ENCODE measurements at regions not wholly inside any gene's neighbourhood (a gene's known extent, or its start where the extent isn't known, plus 50 kb on each side); places are given as distances from the start of the nearest gene placed in this dataset.

DNA sequence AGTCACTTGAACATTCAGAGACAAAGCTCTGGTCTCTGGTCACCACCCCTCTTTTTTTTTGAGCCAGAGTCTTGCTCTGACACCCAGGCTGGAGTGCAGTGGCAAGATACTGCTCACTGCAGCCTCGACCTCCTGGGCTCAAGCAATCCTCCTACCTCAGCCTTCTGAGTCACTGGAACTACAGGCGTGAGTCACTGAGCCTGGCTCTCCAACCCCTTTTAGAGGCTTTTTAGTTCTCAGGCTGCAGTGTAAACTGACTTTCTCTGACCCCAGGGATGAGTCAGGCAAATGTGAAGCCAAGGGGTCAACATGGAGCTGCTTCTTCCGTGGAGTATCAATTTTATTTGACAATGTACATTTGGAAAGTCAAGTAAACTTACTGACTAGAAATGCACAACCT is 229.2 kb downstream of the PTTG2 start:
- no peak for DNase-seq

DNA sequence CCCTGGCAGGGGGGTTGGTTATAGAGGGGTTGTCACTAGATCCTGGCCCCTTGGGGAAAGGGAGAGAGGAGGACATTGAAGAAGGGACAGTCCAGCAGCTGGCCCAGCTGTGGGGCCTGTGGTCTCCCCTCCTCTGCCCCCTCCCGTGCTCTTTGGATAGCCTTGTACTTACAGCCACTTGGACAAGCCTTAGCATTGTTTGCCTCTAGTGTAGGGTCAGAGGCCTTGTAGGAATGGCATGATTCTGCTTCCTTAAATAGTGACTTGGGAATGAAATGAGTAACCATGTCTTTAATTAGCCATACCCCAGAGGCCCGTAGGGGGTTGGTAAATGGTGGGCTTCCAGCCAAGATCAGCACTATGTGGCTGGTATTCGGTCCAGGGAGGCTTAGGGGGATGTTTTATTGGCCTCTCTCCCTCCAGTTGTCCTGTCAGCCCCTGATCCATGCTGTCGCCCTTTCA is 230.6 kb downstream of the PTTG2 start:
- peak; percentile 94 for DNase-seq

DNA sequence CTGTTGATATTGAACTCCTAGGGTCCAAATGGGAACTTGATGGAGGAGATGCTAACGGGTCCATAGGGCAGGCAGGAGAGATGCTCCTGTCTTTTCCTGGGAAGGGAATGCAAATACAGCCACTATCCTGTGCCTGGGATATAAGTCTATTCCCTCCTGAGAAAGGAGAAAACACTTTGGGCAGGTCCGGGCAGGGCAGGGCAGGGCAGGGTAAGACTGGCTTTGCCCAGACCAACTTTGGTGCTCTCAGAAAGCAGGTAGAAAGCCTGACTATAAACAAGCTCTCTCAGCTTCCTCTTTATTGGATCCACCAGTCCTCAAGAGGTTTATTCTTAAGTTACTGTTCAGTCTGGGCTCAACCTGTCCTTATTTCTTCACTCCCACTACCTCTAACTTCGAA is 232.3 kb downstream of the PTTG2 start:
- no peak for DNase-seq

DNA sequence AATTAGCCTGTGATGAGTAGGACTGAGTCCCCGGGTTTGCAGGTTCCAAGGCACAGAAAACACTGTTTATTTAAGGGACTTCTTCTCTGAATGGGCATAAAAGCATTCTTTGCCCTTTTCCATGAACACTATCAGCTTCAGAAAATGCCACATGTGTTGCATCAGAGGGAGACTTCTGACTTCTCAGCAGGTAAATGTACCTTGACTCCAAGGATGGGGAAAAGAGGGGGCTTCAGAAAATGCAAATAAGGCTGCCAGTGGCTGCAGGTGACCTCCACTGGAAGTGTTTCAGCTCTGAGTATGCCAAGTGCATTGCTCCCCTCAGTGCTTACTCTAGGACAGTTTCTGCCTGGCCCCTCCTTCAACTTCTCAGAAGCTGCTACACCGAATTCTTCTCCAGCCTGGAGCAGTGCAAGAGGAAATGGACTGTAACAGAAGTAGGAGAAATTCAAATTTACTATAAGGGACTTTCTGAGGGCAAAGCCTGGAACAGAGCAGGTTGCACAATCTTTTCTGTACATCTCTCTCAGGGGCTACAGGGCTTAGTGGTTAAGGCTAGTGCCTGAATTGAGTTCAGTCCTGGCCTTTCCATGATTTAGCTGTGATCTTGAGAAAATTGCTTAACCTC is 233.2 kb downstream of the PTTG2 start:
- no peak for DNase-seq

DNA sequence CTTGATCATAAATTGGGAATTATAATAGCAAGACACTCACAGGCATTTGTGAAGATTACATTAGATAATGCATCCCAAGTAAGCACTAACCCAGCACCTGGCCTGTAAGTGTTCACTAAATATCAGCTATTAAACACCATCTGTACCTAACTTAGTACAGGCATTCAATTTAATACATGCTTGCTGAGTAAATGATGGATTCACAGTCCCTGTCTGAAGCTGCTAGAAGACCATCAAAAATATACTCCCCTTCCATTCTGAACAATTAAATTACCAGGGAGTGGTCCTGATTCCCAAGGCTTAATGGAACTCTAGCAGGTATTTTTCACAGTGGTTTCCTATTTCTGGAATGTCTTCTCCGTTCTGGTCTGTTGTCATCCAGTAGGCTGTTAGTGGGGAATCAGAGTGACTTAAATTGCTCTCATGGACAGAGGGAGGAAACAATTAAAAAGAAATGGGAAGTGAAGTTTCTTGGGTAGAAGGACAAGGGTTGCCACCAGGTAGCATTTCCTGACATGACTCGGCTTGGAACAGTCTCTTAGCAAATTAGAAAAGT is 233.9 kb downstream of the PTTG2 start:
- no peak for DNase-seq

DNA sequence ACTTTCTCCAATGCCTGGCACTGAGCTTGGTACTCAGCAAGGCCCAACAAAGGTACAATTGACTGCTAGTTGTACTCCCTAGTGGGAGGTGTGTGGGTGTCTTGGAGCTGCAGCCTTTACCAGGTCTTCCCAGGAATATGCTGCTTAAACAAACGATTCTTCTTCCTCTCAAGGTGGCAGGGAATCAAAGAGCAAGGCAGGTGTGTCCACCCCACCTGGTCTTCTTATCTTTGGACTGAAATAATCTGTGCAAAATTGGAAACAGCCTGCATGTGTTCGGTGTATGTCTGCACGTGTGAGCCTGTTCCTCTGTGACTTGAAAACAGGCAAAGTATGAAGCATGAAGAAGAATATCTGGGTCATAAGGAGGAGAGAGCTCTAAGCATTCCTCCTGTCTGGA is 235.3 kb downstream of the PTTG2 start:
- DNase-seq, result no peak

DNA sequence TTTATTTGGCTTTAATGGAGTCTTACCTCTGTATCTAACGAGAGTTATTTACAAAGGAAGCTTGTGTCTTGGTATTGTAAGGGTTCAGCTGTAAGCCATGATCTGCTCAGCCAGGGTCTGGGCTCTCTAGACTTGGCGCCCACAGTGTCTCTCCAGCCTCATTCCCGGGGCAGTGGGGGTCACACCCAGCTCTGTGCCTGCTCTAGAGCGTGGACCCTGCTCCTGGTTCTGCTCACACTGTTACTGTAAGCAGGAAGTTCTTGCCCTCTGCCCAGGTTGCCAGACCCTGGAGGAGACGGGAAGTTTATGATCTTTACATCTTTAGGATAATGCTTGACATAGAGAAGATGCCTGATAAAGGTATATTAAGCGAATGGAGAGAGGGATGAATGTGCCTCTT is 235.7 kb downstream of the PTTG2 start:
- DNase-seq, result no peak

DNA sequence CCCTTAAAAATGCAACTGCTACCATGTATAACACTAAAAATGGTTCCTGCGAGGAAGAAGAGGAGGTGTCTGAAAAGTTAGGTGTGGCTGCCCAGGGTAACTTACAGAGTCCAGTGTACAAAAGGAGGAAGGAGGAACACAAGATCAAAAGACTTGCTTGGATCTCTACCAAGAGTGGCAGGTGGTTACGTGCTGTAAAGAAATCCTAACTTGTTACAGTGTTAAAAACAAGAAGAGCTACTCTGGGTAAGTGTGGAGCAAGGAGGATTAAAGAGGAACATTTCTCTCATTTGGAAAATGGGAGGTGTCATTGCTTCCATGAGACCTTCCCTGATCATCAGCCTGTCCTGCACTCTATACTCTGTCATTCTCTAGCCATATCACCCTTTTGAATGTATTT is 242.0 kb downstream of the PTTG2 start:
- peak; percentile 45 for DNase-seq

DNA sequence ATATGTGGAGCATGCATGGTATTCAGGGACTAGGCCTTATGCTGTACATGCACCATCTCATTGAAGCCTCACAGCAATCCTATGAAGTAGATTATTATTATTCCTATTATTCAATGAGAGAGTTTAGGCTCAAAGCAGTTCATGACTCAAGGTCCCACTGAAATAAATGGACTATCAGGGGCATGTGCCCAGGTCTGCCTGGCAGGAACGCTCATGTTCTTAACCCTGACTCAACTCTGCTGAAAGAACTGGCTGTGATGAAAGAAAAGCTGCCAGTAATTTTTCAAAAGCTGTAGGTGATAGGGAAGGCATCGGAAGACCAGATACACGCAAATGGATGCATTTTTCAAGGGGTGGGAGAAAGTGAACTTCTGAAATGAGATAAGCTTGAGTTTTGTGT is 243.4 kb downstream of the PTTG2 start:
- DNase-seq, result no peak

DNA sequence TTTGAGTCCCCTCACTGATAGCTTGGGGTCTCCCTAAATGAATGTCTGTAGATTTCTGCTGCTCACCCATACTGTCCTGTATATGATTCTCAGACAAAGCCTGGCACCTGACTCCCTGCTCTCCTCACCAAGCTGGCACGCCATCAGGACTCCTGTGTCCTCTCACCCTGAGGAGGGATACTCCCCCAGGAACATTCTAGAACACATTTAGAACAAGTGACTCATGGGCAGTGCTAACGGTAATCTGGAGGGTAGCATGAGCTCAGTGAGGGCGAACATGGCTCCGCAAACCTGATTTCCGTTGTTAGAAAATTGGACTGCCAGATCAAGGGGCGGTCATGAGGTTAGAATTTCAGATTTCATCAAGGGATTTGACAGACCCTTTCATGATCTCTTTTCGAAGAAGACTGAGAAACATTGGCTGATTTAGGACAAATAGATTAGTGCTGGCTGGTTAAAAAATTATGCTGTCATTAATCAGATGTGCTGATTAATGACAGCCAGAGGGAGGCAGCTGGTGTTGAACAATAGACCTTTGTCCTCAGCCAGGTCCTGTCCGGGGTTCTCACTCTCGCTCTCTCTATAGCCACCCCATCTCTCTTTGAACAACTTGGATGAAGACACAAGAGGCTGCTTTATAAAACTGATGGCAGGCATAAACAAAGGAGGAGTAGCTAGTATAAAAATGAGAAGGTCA is 244.3 kb downstream of the PTTG2 start:
- DNase-seq, result peak; percentile 79

DNA sequence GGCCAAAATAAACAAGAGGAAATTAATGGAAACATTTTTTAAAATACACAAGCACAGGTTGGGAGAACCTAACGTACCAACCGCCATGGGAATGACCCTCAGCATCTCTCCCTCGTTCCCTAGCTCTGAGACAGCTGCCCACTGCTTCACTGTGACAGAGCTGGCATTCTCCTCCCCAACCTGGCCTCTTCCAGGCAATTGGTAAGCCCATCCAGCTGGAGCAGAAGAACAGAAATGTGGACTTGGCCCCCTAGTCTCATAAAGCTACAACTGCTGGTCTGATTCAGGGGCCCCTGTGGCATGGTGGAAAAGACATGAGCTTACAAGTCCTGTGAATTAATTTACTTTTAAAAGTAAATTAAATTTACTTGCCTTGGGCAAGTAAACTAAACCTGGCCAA is 245.1 kb downstream of the PTTG2 start:
- DNase-seq, result peak; percentile 88

DNA sequence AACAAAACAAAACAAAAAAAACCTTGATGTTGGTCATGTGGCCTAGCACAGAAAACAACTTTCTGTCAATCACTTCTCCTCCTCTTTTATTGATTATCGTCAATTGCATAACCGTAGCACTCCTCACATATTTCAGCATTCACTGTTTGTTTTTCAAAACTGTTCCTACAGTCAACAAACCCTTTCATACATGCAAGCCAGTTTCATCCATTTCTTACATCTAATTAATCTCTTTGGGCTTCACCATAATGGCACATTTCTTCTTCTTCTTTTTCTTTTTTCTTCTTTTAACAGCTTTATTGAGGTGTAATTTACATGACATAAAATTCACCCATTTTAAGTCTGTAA is 246.9 kb downstream of the PTTG2 start:
- no peak for DNase-seq

DNA sequence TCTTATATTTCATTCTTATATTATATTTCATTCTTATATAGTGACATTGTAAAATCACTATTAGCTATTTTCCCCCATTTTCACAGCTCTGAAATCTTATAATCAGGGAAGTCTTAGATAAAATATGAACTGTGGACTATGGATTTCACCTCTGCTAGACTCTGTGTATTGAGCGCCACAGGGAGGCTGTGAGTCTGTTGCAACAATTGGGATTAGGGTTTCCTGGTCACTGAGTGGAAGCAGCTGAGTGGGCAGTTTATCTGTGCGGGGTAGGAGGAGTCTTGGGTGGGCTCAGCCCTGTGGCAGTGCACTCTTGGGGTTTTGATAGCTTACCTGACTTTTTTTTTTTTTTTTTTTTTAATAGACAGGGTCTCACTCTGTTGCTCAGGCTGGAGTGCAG is 249.5 kb downstream of the PTTG2 start:
- DNase-seq, result no peak

DNA sequence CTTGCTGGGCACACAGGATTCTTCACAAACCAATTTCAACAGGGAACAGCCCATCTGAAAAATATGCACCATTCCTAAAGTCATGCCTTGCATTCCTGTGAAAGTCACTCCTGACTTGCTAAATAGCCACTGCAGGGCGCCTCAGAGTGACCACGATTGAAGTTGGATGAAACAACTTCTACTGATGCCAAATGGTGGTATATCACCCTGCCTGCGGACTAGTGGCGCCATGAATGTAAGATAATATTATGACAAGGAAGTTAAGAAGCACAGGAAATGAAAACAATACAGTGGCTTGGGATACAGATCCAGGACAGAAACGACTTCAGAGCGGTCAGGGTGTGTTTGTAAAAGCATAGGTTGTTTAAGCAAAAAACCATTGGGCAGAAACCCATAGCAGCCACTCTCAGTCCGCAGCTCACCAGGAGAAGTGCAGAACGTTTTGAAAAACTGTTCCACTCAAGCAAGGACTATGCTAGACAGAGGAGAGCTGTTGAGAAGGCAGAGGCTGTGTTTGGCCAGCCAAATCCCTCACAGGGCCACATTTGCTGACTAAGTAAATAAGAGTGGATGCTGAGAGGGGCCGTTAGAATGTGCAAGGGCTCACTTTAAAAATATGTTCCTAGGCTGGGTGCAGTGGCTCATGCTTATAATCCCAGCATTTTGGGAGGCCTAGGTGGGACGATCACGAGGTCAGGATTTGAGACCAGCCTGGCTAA is 250.4 kb downstream of the PTTG2 start:
- no peak for DNase-seq

DNA sequence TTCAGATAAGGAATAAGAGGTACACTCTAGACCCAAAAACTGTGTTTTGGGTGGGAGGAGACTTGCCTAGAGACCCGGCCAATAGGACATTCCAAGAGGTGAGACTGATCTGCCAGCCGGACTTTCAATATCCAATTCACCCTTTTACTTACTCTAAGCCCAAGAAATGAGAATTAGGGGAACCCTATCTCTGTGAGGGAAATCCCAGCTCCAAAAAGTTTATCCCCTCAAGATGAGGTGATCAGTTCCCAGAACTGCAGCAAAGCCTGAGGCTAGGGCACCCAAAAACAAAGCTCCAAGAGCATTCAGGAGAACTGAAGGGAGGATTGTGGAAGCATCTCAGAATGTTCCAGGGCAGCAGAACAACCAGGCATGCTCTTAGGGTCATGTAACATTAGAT is 251.7 kb downstream of the PTTG2 start:
- DNase-seq, result no peak

DNA sequence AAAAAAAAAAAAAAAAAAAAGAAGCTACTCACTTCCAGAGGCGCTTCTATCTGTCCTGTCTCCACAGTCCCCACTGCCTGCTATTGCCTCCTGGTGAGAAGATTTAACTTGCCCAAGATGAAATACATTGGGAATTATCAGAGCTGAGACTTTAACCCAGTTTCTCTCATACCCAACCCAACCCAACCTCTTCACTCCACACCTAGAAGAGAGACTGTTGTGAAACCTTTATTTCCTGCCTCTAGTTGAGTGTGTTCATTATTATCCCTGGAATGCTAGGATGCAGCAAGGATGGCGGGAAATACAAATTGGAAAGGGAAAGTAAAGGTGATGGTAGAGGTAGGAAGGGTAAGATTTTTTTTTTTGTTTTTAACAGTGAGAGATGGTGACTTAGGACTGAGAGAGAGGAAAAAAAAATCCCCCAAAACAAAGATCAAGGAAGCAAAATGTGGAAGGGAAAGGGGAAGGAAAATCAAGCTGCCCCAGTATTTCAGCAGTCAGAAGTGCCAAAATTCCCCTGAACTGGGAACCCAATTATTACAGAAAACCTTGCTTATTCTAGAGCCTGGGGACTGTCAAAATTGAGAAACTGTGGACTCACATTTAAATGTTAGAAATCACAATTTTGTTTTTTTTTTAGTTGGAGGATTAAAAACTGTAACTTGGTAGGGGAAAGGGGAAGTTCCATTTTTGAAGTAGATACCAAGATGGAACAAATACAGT is 253.0 kb downstream of the PTTG2 start:
- DNase-seq, result no peak

DNA sequence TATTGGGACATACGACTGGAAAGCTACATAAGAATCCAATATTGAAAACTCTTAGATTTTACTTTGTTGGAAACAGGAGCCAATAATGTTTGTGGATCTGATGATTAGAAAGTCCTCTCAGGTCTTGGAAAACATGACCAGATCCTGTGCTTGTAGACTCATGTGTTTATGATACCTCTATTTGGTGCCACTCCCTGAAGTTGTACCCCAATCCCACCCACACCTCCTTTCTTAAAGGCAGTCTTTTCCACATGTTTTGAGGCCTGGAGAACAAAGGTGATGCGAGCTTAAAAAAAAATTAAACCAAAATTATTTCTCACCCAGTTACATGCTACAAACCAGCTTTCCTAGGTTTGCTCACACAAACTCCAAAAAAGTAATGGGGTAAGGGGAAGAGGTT is 262.7 kb downstream of the PTTG2 start:
- no peak for DNase-seq

DNA sequence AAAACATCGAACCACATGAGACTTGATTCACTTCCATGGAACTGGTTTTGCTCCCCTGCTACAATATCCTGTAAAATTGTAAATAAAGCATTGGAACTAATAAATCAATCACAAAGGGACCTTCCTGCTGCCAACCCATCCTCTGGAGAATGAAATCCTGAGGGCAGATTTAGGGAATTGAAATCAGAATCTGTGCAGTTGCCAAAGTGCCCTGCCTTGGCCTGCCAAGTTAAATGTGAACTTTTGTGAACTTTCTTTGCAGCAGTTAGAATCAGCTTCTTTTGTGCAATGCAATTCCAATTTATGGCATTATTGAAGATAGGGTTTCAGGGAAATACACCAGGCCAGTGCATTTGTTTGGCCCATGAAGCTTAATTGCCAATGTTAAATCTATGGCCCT is 263.1 kb downstream of the PTTG2 start:
- peak; percentile 53 for DNase-seq

DNA sequence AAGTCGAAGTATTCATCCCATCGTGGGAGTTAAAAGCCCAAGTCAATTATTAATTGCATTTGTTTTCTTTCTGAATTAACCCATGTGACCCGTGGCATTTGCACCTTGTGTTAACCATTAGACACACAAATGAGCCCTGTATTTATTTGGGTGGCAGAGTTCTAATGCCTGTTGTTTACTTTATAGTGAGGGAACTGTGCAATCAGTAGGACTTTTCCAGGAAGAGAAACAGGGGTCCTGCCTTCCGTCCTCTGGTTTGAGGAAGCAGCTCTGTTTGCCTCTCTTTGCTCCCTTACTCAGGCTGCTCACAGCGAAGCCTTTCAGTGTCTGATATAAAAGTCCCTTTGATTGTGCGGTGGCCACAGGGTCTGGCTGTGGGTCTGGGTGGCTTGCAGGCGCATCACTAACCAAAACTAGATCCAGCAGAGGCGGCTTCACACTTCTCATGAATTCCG is 263.6 kb downstream of the PTTG2 start:
- peak; percentile 14 for DNase-seq

DNA sequence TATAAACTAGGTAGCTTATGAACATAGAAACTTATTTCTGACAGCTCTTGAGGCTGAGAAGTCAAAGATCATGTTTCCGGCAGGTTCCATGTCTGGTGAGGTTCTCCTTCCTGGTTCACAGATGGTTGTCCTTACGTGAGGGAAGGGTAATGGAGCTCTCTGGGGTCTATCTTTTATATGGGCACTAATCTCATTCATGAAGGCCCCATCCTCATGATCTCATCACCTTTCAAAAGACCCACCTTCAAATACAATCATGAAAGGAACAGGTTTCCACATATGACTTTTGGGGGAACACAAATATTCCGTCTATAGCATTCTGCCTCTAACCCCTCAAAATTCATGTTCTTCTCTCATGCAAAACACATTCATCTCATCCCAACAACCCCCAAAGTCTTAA is 264.7 kb downstream of the PTTG2 start:
- DNase-seq, result no peak

DNA sequence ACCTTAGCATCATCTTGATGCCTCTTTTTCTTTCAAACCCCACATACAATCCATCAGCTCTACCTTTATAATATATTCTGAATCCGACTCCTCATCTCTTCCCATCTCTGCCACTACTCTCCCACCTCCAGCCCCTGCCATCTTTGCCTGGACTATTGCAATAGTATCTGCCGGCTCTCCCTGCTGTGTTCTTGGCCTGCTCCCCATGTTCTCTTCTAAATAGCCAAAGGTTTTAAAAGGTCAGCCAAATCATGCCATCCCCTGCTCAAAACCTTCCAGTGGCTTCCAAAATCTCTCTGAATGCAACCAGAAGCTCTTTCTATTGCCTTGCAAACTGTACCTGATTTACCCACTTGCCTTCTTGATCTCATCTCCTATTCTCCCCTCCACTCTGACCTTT is 266.0 kb downstream of the PTTG2 start:
- DNase-seq, result no peak

DNA sequence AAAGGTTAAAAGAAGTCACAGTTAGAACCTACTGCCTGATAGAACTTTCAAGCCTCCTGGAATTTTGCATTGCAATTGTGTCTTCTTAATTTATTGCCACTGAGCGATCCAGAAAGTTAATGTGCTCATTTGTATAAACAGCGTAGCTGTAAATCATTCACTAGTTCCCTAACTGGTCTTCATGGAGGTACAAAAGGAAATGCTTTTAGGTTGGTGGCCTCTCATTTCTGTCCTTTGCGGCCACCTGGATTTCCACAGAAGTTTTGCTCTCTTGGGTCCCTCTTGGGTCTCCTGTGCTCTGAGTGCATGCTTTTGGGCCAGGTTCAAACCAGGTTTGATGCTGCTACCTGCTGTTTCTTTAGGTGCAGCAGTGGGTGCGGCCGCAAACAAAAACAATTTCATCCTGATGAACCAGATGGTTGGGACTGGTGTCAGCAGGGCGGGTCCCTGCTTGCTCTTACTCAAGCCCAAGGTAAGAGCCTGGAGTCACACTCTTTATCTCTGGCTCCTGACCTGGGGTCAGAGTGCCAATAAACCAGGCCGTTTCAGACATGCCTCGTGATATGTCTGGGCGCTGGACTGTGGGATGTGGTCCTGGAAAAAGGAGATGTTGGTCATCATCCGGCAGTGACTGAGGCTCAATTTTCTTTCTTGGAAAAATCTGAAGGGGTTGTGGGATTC is 270.1 kb downstream of the PTTG2 start:
- DNase-seq, result no peak
